Astrocyte (in vitro differentiated cells and primary cell): ENCODE measurements at regions not wholly inside any gene's neighbourhood (a gene's known extent, or its start where the extent isn't known, plus 50 kb on each side); places are given as distances from the start of the nearest gene placed in this dataset.

Experiments used
- DNase-seq: peaks from one replicate; pipeline ENCODE4 v3.0.0-alpha.2; 2010; ENCODE audit warnings: low read depth
- FAIRE-seq: peaks from 2 replicates; lab custom pipeline; 2011; peaks lifted over from hg19 to GRCh38; lab: Jason Lieb, UNC
- H2AFZ ChIP-seq: 2 replicates; pipeline ENCODE4 v1.6.0; 2012; ENCODE audit warnings: low read depth, low read length, inconsistent platforms
- H3K27ac ChIP-seq: 2 replicates; pipeline ENCODE4 v1.5.1; 2011; ENCODE audit warnings: low read depth, low read length, inconsistent platforms
- H3K27me3 ChIP-seq: 2 replicates; pipeline ENCODE4 v1.6.0; 2011; ENCODE audit warnings: low read length, inconsistent platforms; ENCODE audit not compliant: insufficient read depth
- H3K36me3 ChIP-seq: 2 replicates; pipeline ENCODE4 v1.5.1; 2011; ENCODE audit warnings: low read length, inconsistent platforms; ENCODE audit not compliant: insufficient read depth
- H3K4me1 ChIP-seq: 2 replicates; pipeline ENCODE4 v1.5.1; 2011; ENCODE audit warnings: low read length, inconsistent platforms; ENCODE audit not compliant: insufficient read depth
- H3K4me2 ChIP-seq: 2 replicates; pipeline ENCODE4 v1.6.0; 2012; ENCODE audit warnings: low read length, inconsistent platforms
- H3K4me3 ChIP-seq: 2 replicates; pipeline ENCODE4 v1.5.1; 2011; ENCODE audit warnings: low read depth, mild to moderate bottlenecking, low read length, inconsistent platforms; ENCODE audit not compliant: insufficient read depth
- H3K79me2 ChIP-seq: 2 replicates; pipeline ENCODE4 v1.6.0; 2012; ENCODE audit warnings: mild to moderate bottlenecking, low read length, inconsistent platforms; ENCODE audit not compliant: insufficient read depth
- H3K9ac ChIP-seq: 2 replicates; pipeline ENCODE4 v1.6.0; 2012; ENCODE audit warnings: mild to moderate bottlenecking, low read length, inconsistent platforms
- H3K9me3 ChIP-seq: 2 replicates; pipeline ENCODE4 v1.5.1; 2012; ENCODE audit warnings: low read depth, mild to moderate bottlenecking, low read length, inconsistent platforms; ENCODE audit not compliant: insufficient read depth
- H4K20me1 ChIP-seq: 2 replicates; pipeline ENCODE4 v1.6.0; 2012; ENCODE audit warnings: low read length, inconsistent platforms; ENCODE audit not compliant: insufficient read depth
- H3K27ac Mint-ChIP-seq: one replicate; pipeline ENCODE4 v1.8.0; 2021; ENCODE audit warnings: mild to moderate bottlenecking, mixed read lengths; ENCODE audit not compliant: unreplicated experiment
- H3K27me3 Mint-ChIP-seq: one replicate; pipeline ENCODE4 v1.8.0; 2021; ENCODE audit warnings: low read depth, mixed read lengths; ENCODE audit not compliant: unreplicated experiment
- H3K36me3 Mint-ChIP-seq: one replicate; pipeline ENCODE4 v1.8.0; 2021; ENCODE audit warnings: low read depth, mixed read lengths; ENCODE audit not compliant: unreplicated experiment
- H3K4me1 Mint-ChIP-seq: one replicate; pipeline ENCODE4 v1.8.0; 2021; ENCODE audit warnings: low read depth, mixed read lengths; ENCODE audit not compliant: unreplicated experiment
- H3K4me3 Mint-ChIP-seq: one replicate; pipeline ENCODE4 v1.8.0; 2021; ENCODE audit warnings: mild to moderate bottlenecking, moderate library complexity, mixed read lengths; ENCODE audit not compliant: unreplicated experiment
- H3K9me3 Mint-ChIP-seq: one replicate; pipeline ENCODE4 v1.8.0; 2021; ENCODE audit warnings: mild to moderate bottlenecking, mixed read lengths; ENCODE audit not compliant: unreplicated experiment
- EZH2 ChIP-seq: IDR thresholded peaks from 2 replicates; pipeline ENCODE4 v1.6.1; 2012; ENCODE audit warnings: mild to moderate bottlenecking, low read length, inconsistent platforms; ENCODE audit not compliant: insufficient read depth
- TF ChIP-seq, protein P1 (sequence below): IDR thresholded peaks from 2 replicates; pipeline ENCODE4 v1.5.1; 2011; ENCODE audit warnings: low read depth, mild to moderate bottlenecking, inconsistent platforms, low read length, moderate library complexity; ENCODE audit not compliant: insufficient read depth

- Histone ChIP-seq H3K9ac (no peak overlapping the region), H3K27me3 (no peaks in the 10 kb centered on the region), H3K4me1 (no peaks in the 10 kb centered on the region), H4K20me1 (no peaks in the 10 kb centered on the region), H3K4me2 (no peak overlapping the region), H3K4me3 (no peak overlapping the region), H3K9me3 (no peaks in the 10 kb centered on the region), H2AFZ (no peak overlapping the region), H3K27ac (no peak overlapping the region), H3K36me3 (no peaks in the 10 kb centered on the region), H3K79me2 (no peaks in the 10 kb centered on the region)
- Mint-ChIP-seq H3K27me3 (peaks cover 2% of the 10 kb centered on the region), H3K4me1 (no peaks in the 10 kb centered on the region), H3K36me3 (no peaks in the 10 kb centered on the region), H3K9me3 (peaks cover 3% of the 10 kb centered on the region), H3K27ac (no peak overlapping the region), H3K4me3 (no peak overlapping the region)
- TF ChIP-seq, protein P1, sequence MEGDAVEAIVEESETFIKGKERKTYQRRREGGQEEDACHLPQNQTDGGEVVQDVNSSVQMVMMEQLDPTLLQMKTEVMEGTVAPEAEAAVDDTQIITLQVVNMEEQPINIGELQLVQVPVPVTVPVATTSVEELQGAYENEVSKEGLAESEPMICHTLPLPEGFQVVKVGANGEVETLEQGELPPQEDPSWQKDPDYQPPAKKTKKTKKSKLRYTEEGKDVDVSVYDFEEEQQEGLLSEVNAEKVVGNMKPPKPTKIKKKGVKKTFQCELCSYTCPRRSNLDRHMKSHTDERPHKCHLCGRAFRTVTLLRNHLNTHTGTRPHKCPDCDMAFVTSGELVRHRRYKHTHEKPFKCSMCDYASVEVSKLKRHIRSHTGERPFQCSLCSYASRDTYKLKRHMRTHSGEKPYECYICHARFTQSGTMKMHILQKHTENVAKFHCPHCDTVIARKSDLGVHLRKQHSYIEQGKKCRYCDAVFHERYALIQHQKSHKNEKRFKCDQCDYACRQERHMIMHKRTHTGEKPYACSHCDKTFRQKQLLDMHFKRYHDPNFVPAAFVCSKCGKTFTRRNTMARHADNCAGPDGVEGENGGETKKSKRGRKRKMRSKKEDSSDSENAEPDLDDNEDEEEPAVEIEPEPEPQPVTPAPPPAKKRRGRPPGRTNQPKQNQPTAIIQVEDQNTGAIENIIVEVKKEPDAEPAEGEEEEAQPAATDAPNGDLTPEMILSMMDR, result no peak
- no peak for TF ChIP-seq EZH2
- FAIRE-seq, result no peak
- DNase-seq, result no peak
These were observed 902.4 kb downstream of the TBC1D32 start for GRCh38 chr6:120431841-120432240.

DNA sequence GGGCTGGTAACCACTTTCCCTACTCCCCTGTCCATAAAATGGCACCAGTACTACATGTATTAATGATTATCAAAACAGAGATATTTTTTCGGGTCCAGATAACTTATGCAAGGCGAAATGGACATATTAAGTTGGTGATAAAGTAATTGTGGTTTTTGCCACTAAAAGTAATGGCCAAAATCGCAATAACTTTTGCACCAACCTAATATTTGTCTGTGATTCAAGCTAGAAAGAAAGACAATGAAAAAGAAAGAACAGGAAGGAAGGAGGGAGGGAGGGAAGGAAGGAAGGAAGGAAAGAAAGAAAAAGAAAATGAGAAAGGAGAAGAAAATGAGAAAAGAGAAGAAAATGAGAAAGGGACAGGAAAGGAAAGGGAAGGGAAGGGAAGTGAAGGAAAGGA, 922.9 kb downstream of the TBC1D32 start:
- H3K4me3 Mint-ChIP-seq, result no peak overlapping the region

GRCh38 chr6:120410586-120410985, 923.7 kb downstream of the TBC1D32 start:
- Mint-ChIP-seq H3K4me1 (peaks cover 6% of the 10 kb centered on the region), H3K9me3 (no peaks in the 10 kb centered on the region), H3K27ac (no peak overlapping the region), H3K27me3 (no peaks in the 10 kb centered on the region), H3K4me3 (no peak overlapping the region), H3K36me3 (no peaks in the 10 kb centered on the region)
- Histone ChIP-seq H3K4me2 (no peak overlapping the region), H3K79me2 (no peaks in the 10 kb centered on the region), H3K4me3 (no peak overlapping the region), H3K9ac (no peak overlapping the region), H2AFZ (no peak overlapping the region), H3K36me3 (no peaks in the 10 kb centered on the region), H3K4me1 (no peaks in the 10 kb centered on the region), H3K9me3 (no peaks in the 10 kb centered on the region), H3K27ac (no peak overlapping the region), H3K27me3 (no peaks in the 10 kb centered on the region), H4K20me1 (no peaks in the 10 kb centered on the region)
- DNase-seq (no peak), FAIRE-seq (no peak)
- no peak for TF ChIP-seq EZH2

More for the DNA sequence above, 922.9 kb downstream of the TBC1D32 start:
- H3K36me3 Mint-ChIP-seq, result no peaks in the 10 kb centered on the region
- Histone ChIP-seq H3K4me1 (no peaks in the 10 kb centered on the region), H3K79me2 (no peaks in the 10 kb centered on the region), H3K9ac (no peak overlapping the region), H3K9me3 (no peaks in the 10 kb centered on the region), H4K20me1 (no peaks in the 10 kb centered on the region), H2AFZ (no peak overlapping the region), H3K4me3 (no peak overlapping the region), H3K4me2 (no peak overlapping the region), H3K36me3 (no peaks in the 10 kb centered on the region), H3K27ac (no peak overlapping the region), H3K27me3 (no peaks in the 10 kb centered on the region)
- DNase-seq (no peak), FAIRE-seq (no peak)
- no peak for TF ChIP-seq EZH2
- TF ChIP-seq, protein P1, result no peak
- no peaks in the 10 kb centered on the region for H3K27me3 Mint-ChIP-seq
- no peaks in the 10 kb centered on the region for H3K9me3 Mint-ChIP-seq
- H3K27ac Mint-ChIP-seq, result no peak overlapping the region
- H3K4me1 Mint-ChIP-seq, result peaks cover 4% of the 10 kb centered on the region
